ACC112 (cell line): ENCODE measurements at regions not wholly inside any gene's neighbourhood (a gene's known extent, or its start where the extent isn't known, plus 50 kb on each side); places are given as distances from the start of the nearest gene placed in this dataset.
A peak's percentile ranks its signal among the peaks of the same experiment; 100 is the strongest.

ENCODE experiments used
- H2AFZ ChIP-seq: fragments of 200-600 bp; sonication (generic); one replicate; pipeline ENCODE4 v1.6.0; 2017; ENCODE audit warnings: antibody characterized with exemption, low read length; ENCODE audit not compliant: unreplicated experiment
- H3K27ac ChIP-seq: fragments of 200-600 bp; sonication (generic); 2 replicates; pipeline ENCODE4 v1.5.1; 2014; ENCODE audit warnings: low read depth, mild to moderate bottlenecking, antibody characterized with exemption, low read length, moderate library complexity
- H3K27me3 ChIP-seq: fragments of 200-600 bp; sonication (generic); 2 replicates; pipeline ENCODE4 v1.6.1; 2014; ENCODE audit warnings: mild to moderate bottlenecking, antibody characterized with exemption, low read length, moderate library complexity, mixed read lengths; ENCODE audit not compliant: insufficient read depth
- H3K36me3 ChIP-seq: fragments of 200-600 bp; sonication (generic); 2 replicates; pipeline ENCODE4 v1.6.1; 2016; ENCODE audit warnings: mild to moderate bottlenecking, antibody characterized with exemption, low read length, moderate library complexity, mixed read lengths; ENCODE audit not compliant: insufficient read depth
- H3K4me1 ChIP-seq: fragments of 200-600 bp; sonication (generic); one replicate; pipeline ENCODE4 v1.6.1; 2016; ENCODE audit warnings: low read length, mixed read lengths; ENCODE audit not compliant: insufficient read depth, unreplicated experiment, control insufficient read depth
- H3K4me3 ChIP-seq: fragments of 200-600 bp; sonication (generic); 2 replicates; pipeline ENCODE4 v1.5.1; 2014; ENCODE audit warnings: mild to moderate bottlenecking, low read depth, low read length
- H3K79me2 ChIP-seq: fragments of 200-600 bp; sonication (generic); one replicate; pipeline ENCODE4 v1.6.0; 2016; ENCODE audit warnings: low read length; ENCODE audit not compliant: control insufficient read depth, unreplicated experiment, insufficient read depth

GRCh38 chr18:24846138-24846537, 385.7 kb downstream of the HRH4 start:
- no peaks in the 10 kb centered on the region for H3K79me2 ChIP-seq
- no peaks in the 10 kb centered on the region for H3K4me1 ChIP-seq
- no peaks in the 10 kb centered on the region for H3K36me3 ChIP-seq
- H3K4me3 ChIP-seq, result no peak overlapping the region
- peaks cover 23% of the 10 kb centered on the region for H3K27me3 ChIP-seq
- no peak overlapping the region for H3K27ac ChIP-seq
- H2AFZ ChIP-seq, result no peak overlapping the region

GRCh38 chr18:24850532-24850931, 390.1 kb downstream of the HRH4 start:
- Histone ChIP-seq H3K79me2 (no peaks in the 10 kb centered on the region), H3K4me3 (no peak overlapping the region), H3K27me3 (peaks cover 30% of the 10 kb centered on the region), H3K36me3 (no peaks in the 10 kb centered on the region), H2AFZ (no peak overlapping the region), H3K4me1 (no peaks in the 10 kb centered on the region), H3K27ac (no peak overlapping the region)

GRCh38 chr18:24853076-24853475, 392.6 kb downstream of the HRH4 start:
- Histone ChIP-seq H2AFZ (no peak overlapping the region), H3K27ac (no peak overlapping the region), H3K79me2 (no peaks in the 10 kb centered on the region), H3K27me3 (peaks cover 23% of the 10 kb centered on the region), H3K36me3 (no peaks in the 10 kb centered on the region), H3K4me3 (no peak overlapping the region), H3K4me1 (no peaks in the 10 kb centered on the region)

GRCh38 chr18:24860978-24861680, 400.7 kb downstream of the HRH4 start:
- H3K79me2 ChIP-seq, result no peaks in the 10 kb centered on the region
- H3K4me1 ChIP-seq, result no peaks in the 10 kb centered on the region
- H2AFZ ChIP-seq, result peak overlapping the region; percentile 50
- no peak overlapping the region for H3K4me3 ChIP-seq
- no peaks in the 10 kb centered on the region for H3K36me3 ChIP-seq
- peaks cover 3% of the 10 kb centered on the region; the same call in 1 of the 2 replicates for H3K27me3 ChIP-seq
- H3K27ac ChIP-seq, result no peak overlapping the region

GRCh38 chr18:24862201-24862816, 401.9 kb downstream of the HRH4 start:
- Histone ChIP-seq H3K36me3 (no peaks in the 10 kb centered on the region), H3K79me2 (no peaks in the 10 kb centered on the region), H3K27me3 (peaks cover 3% of the 10 kb centered on the region; the same call in 1 of the 2 replicates), H3K4me1 (no peaks in the 10 kb centered on the region), H2AFZ (no peak overlapping the region), H3K4me3 (peak overlapping the region; percentile 64), H3K27ac (no peak overlapping the region)

- no peaks in the 10 kb centered on the region for H3K36me3 ChIP-seq
- H3K4me3 ChIP-seq, result no peak overlapping the region
- no peaks in the 10 kb centered on the region for H3K4me1 ChIP-seq
- H3K27ac ChIP-seq, result no peak overlapping the region
- no peaks in the 10 kb centered on the region for H3K79me2 ChIP-seq
- H3K27me3 ChIP-seq, result no peaks in the 10 kb centered on the region
- no peak overlapping the region for H2AFZ ChIP-seq
These were observed 407.9 kb downstream of the HRH4 start for GRCh38 chr18:24868311-24868710.

GRCh38 chr18:24868760-24869237, 408.4 kb downstream of the HRH4 start:
- no peaks in the 10 kb centered on the region for H3K36me3 ChIP-seq
- no peaks in the 10 kb centered on the region for H3K79me2 ChIP-seq
- no peaks in the 10 kb centered on the region for H3K4me1 ChIP-seq
- H3K27ac ChIP-seq, result no peak overlapping the region
- peak overlapping the region; percentile 38 for H2AFZ ChIP-seq
- no peak overlapping the region for H3K4me3 ChIP-seq
- no peaks in the 10 kb centered on the region for H3K27me3 ChIP-seq

GRCh38 chr18:24869285-24869684, 408.8 kb downstream of the HRH4 start:
- Histone ChIP-seq H3K79me2 (no peaks in the 10 kb centered on the region), H3K4me3 (no peak overlapping the region), H3K27me3 (no peaks in the 10 kb centered on the region), H3K36me3 (no peaks in the 10 kb centered on the region), H3K27ac (no peak overlapping the region), H3K4me1 (no peaks in the 10 kb centered on the region), H2AFZ (peak overlapping the region; percentile 38)

- Histone ChIP-seq H3K79me2 (no peaks in the 10 kb centered on the region), H3K27me3 (peaks cover 12% of the 10 kb centered on the region; the same call in 1 of the 2 replicates), H3K36me3 (no peaks in the 10 kb centered on the region), H3K27ac (no peak overlapping the region), H3K4me3 (no peak overlapping the region), H3K4me1 (no peaks in the 10 kb centered on the region), H2AFZ (no peak overlapping the region)
These were observed 414.8 kb downstream of the HRH4 start for GRCh38 chr18:24875286-24875685.

- Histone ChIP-seq H3K4me1 (no peaks in the 10 kb centered on the region), H3K4me3 (no peak overlapping the region), H3K27ac (no peak overlapping the region), H3K27me3 (peaks cover 15% of the 10 kb centered on the region; the same call in 1 of the 2 replicates), H3K36me3 (no peaks in the 10 kb centered on the region), H2AFZ (no peak overlapping the region), H3K79me2 (no peaks in the 10 kb centered on the region)
These were observed 415.3 kb downstream of the HRH4 start for GRCh38 chr18:24875777-24876176.

- H2AFZ ChIP-seq, result no peak overlapping the region
- no peaks in the 10 kb centered on the region for H3K79me2 ChIP-seq
- H3K4me1 ChIP-seq, result no peaks in the 10 kb centered on the region
- no peaks in the 10 kb centered on the region for H3K36me3 ChIP-seq
- no peak overlapping the region for H3K4me3 ChIP-seq
- H3K27me3 ChIP-seq, result peaks cover 15% of the 10 kb centered on the region; the same call in 1 of the 2 replicates
- H3K27ac ChIP-seq, result no peak overlapping the region
These were observed 415.8 kb downstream of the HRH4 start for GRCh38 chr18:24876266-24876665.
